HFFc6 (cell line): ENCODE measurements at regions not wholly inside any gene's neighbourhood (a gene's known extent, or its start where the extent isn't known, plus 50 kb on each side); places are given as distances from the start of the nearest gene placed in this dataset.

Experiments used
- DNase-seq: peaks from one replicate; pipeline ENCODE4 v3.0.0-alpha.2; 2018
- H3K27ac Mint-ChIP-seq: 2 replicates; pipeline ENCODE4 v1.8.0; 2020; ENCODE audit warnings: mild to moderate bottlenecking, mixed read lengths
- H3K27me3 Mint-ChIP-seq: 2 replicates; pipeline ENCODE4 v1.8.0; 2021; ENCODE audit warnings: mild to moderate bottlenecking, moderate library complexity, mixed read lengths; ENCODE audit not compliant: insufficient read depth
- H3K36me3 Mint-ChIP-seq: 2 replicates; pipeline ENCODE4 v1.8.0; 2021; ENCODE audit warnings: low read depth, mixed read lengths
- H3K4me1 Mint-ChIP-seq: 2 replicates; pipeline ENCODE4 v1.8.0; 2020; ENCODE audit warnings: low read depth, mixed read lengths
- H3K4me3 Mint-ChIP-seq: 2 replicates; pipeline ENCODE4 v1.8.0; 2020; ENCODE audit warnings: mild to moderate bottlenecking, moderate library complexity, mixed read lengths
- H3K9me3 Mint-ChIP-seq: 2 replicates; pipeline ENCODE4 v1.8.0; 2020; ENCODE audit warnings: mild to moderate bottlenecking, mixed read lengths
- CTCF ChIP-seq: fragments of 200-600 bp; sonication (generic); IDR thresholded peaks from 2 replicates; pipeline ENCODE4 v1.5.0; 2021; ENCODE audit warnings: antibody characterized with exemption, mild to moderate bottlenecking

- Mint-ChIP-seq H3K27ac (no peak overlapping the region), H3K36me3 (no peaks in the 10 kb centered on the region), H3K9me3 (peaks cover 29% of the 10 kb centered on the region), H3K27me3 (no peaks in the 10 kb centered on the region; the same call in 1 of the 2 replicates), H3K4me1 (no peaks in the 10 kb centered on the region), H3K4me3 (no peak overlapping the region)
- TF ChIP-seq CTCF, result no peak
- no peak for DNase-seq
Measured at GRCh38 chr11:91776655-91777054, 448.0 kb upstream of the FAT3 start.

GRCh38 chr11:91773090-91773489, 451.5 kb upstream of the FAT3 start:
- Mint-ChIP-seq H3K27ac (no peak overlapping the region), H3K36me3 (no peaks in the 10 kb centered on the region), H3K9me3 (peaks cover 39% of the 10 kb centered on the region), H3K27me3 (no peaks in the 10 kb centered on the region; the same call in 1 of the 2 replicates), H3K4me1 (no peaks in the 10 kb centered on the region), H3K4me3 (no peak overlapping the region)
- DNase-seq, result no peak
- no peak for TF ChIP-seq CTCF

- no peak for TF ChIP-seq CTCF
- DNase-seq, result no peak
- H3K27ac Mint-ChIP-seq, result no peak overlapping the region
- no peaks in the 10 kb centered on the region for H3K36me3 Mint-ChIP-seq
- peaks cover 35% of the 10 kb centered on the region for H3K9me3 Mint-ChIP-seq
- H3K4me1 Mint-ChIP-seq, result no peaks in the 10 kb centered on the region
- no peaks in the 10 kb centered on the region; the same call in 1 of the 2 replicates for H3K27me3 Mint-ChIP-seq
- H3K4me3 Mint-ChIP-seq, result no peak overlapping the region
Measured at GRCh38 chr11:91771961-91772360, 452.7 kb upstream of the FAT3 start.

- Mint-ChIP-seq H3K36me3 (no peaks in the 10 kb centered on the region), H3K4me1 (no peaks in the 10 kb centered on the region), H3K9me3 (peaks cover 36% of the 10 kb centered on the region), H3K27me3 (no peaks in the 10 kb centered on the region; the same call in 1 of the 2 replicates), H3K4me3 (no peak overlapping the region), H3K27ac (no peak overlapping the region)
- no peak for DNase-seq
- no peak for TF ChIP-seq CTCF
Measured at GRCh38 chr11:91768783-91769182, 455.8 kb upstream of the FAT3 start.

GRCh38 chr11:91763331-91763730, 461.3 kb upstream of the FAT3 start:
- Mint-ChIP-seq H3K36me3 (no peaks in the 10 kb centered on the region), H3K9me3 (peaks cover 27% of the 10 kb centered on the region), H3K27me3 (no peaks in the 10 kb centered on the region), H3K27ac (no peak overlapping the region), H3K4me3 (no peak overlapping the region), H3K4me1 (no peaks in the 10 kb centered on the region)
- no peak for DNase-seq
- TF ChIP-seq CTCF, result no peak
